MCF 10A (cell line): ENCODE measurements at regions not wholly inside any gene's neighbourhood (a gene's known extent, or its start where the extent isn't known, plus 50 kb on each side); places are given as distances from the start of the nearest gene placed in this dataset.

Experiments used
- BruUV-seq: library from RNA; stranded (reverse); fragments of 400-500 nt; replicated peaks from 2 replicates; lab custom pipeline; 2021; lab: Mats Ljungman, UMichigan
- CTCF ChIA-PET: fragments of 300-600 bp; sonication (Branson Sonifier 250); formaldehyde crosslinking; extraction: SDS; loops from one replicate; lab custom pipeline; 2021; ENCODE audit warnings: antibody characterized with exemption, inconsistent platforms; lab: Yijun Ruan, JAX
- POLR2A ChIA-PET: fragments of 300-600, 350-650 bp; sonication (Branson Sonifier 250); formaldehyde crosslinking; extraction: SDS; loops from one replicate; lab custom pipeline; 2020; ENCODE audit warnings: antibody characterized with exemption, inconsistent platforms; lab: Yijun Ruan, JAX
- DNase-seq: peaks from one replicate; pipeline ENCODE4 v3.0.0-alpha.2; 2018; ENCODE audit not compliant: unreplicated experiment
- H3K27ac Mint-ChIP-seq: one replicate; pipeline ENCODE4 v1.8.0; 2022; ENCODE audit warnings: mild to moderate bottlenecking, low read depth, mixed read lengths; ENCODE audit not compliant: unreplicated experiment
- H3K27me3 Mint-ChIP-seq: one replicate; pipeline ENCODE4 v1.8.0; 2022; ENCODE audit warnings: mixed read lengths; ENCODE audit not compliant: insufficient read depth, unreplicated experiment
- H3K36me3 Mint-ChIP-seq: one replicate; pipeline ENCODE4 v1.8.0; 2022; ENCODE audit warnings: mild to moderate bottlenecking, moderate library complexity, mixed read lengths; ENCODE audit not compliant: insufficient read depth, unreplicated experiment
- H3K4me1 Mint-ChIP-seq: one replicate; pipeline ENCODE4 v1.8.0; 2022; ENCODE audit warnings: mixed read lengths; ENCODE audit not compliant: insufficient read depth, unreplicated experiment
- H3K4me3 Mint-ChIP-seq: one replicate; pipeline ENCODE4 v1.8.0; 2022; ENCODE audit warnings: mild to moderate bottlenecking, moderate library complexity, mixed read lengths; ENCODE audit not compliant: unreplicated experiment
- H3K9me3 Mint-ChIP-seq: one replicate; pipeline ENCODE4 v1.8.0; 2022; ENCODE audit warnings: mixed read lengths; ENCODE audit not compliant: unreplicated experiment
- CTCF ChIP-seq: fragments of 200-600 bp; IDR thresholded peaks from one replicate; pipeline ENCODE4 v1.8.0; 2022; ENCODE audit warnings: antibody characterized with exemption, mild to moderate bottlenecking; ENCODE audit not compliant: unreplicated experiment
- intact Hi-C: fragments of 100-400 bp; cut with micrococcal nuclease; formaldehyde crosslinking; loops from 2 replicates; pipeline ENCODE4 v1.14.1; 2022

- H3K36me3 Mint-ChIP-seq: no peaks in the 10 kb centered on the region
- intact Hi-C loops: no loop called here
- H3K27ac Mint-ChIP-seq: no peak overlapping the region
- H3K4me1 Mint-ChIP-seq: no peaks in the 10 kb centered on the region
- H3K4me3 Mint-ChIP-seq: no peak overlapping the region
- no peaks in the 10 kb centered on the region for H3K9me3 Mint-ChIP-seq
- DNase-seq: no peak
- BruUV-seq: no TSS peak
- no peak for TF ChIP-seq CTCF
- CTCF ChIA-PET: no interaction called here
- POLR2A ChIA-PET: no interaction called here
- H3K27me3 Mint-ChIP-seq: no peaks in the 10 kb centered on the region
Observed at GRCh38 chr4:167397586-167397985, 163.3 kb upstream of the SPOCK3 start.

GRCh38 chr4:167399201-167399600 is 164.9 kb upstream of the SPOCK3 start:
- Mint-ChIP-seq H3K4me3 (no peak overlapping the region), H3K27me3 (no peaks in the 10 kb centered on the region), H3K27ac (no peak overlapping the region), H3K36me3 (no peaks in the 10 kb centered on the region), H3K4me1 (no peaks in the 10 kb centered on the region), H3K9me3 (no peaks in the 10 kb centered on the region)
- ChIA-PET POLR2A (interaction anchor here (0.6 kb wide), 1 partner anchor 48 kb away, joined by 3 read pairs; no protein-coding TSS in a partner anchor), CTCF (no interaction called here)
- BruUV-seq: no TSS peak
- no peak for TF ChIP-seq CTCF
- no peak for DNase-seq
- intact Hi-C loops: no loop called here

GRCh38 chr4:167406181-167406580 is 171.9 kb upstream of the SPOCK3 start:
- Mint-ChIP-seq H3K36me3 (no peaks in the 10 kb centered on the region), H3K27ac (no peak overlapping the region), H3K4me1 (peaks cover 2% of the 10 kb centered on the region), H3K27me3 (no peaks in the 10 kb centered on the region), H3K4me3 (no peak overlapping the region), H3K9me3 (no peaks in the 10 kb centered on the region)
- CTCF ChIA-PET: no interaction called here
- POLR2A ChIA-PET: no interaction called here
- TF ChIP-seq CTCF: no peak
- intact Hi-C loops: no loop called here
- BruUV-seq: no TSS peak
- no peak for DNase-seq

GRCh38 chr4:167415461-167415860 is 181.2 kb upstream of the SPOCK3 start:
- Mint-ChIP-seq H3K4me1 (peaks cover 5% of the 10 kb centered on the region), H3K4me3 (no peak overlapping the region), H3K27me3 (no peaks in the 10 kb centered on the region), H3K36me3 (no peaks in the 10 kb centered on the region), H3K9me3 (no peaks in the 10 kb centered on the region), H3K27ac (no peak overlapping the region)
- no TSS peak for BruUV-seq
- no peak for DNase-seq
- ChIA-PET CTCF (interaction anchor here (0.7 kb wide), 1 partner anchor 194 kb away, joined by 4 read pairs; no protein-coding TSS in a partner anchor), POLR2A (no interaction called here)
- intact Hi-C loops: no loop called here
- TF ChIP-seq CTCF: no peak
